ENCODE measurements at regions not wholly inside any gene's neighbourhood (a gene's known extent, or its start where the extent isn't known, plus 50 kb on each side); places are given as distances from the start of the nearest gene placed in this dataset.

DNA sequence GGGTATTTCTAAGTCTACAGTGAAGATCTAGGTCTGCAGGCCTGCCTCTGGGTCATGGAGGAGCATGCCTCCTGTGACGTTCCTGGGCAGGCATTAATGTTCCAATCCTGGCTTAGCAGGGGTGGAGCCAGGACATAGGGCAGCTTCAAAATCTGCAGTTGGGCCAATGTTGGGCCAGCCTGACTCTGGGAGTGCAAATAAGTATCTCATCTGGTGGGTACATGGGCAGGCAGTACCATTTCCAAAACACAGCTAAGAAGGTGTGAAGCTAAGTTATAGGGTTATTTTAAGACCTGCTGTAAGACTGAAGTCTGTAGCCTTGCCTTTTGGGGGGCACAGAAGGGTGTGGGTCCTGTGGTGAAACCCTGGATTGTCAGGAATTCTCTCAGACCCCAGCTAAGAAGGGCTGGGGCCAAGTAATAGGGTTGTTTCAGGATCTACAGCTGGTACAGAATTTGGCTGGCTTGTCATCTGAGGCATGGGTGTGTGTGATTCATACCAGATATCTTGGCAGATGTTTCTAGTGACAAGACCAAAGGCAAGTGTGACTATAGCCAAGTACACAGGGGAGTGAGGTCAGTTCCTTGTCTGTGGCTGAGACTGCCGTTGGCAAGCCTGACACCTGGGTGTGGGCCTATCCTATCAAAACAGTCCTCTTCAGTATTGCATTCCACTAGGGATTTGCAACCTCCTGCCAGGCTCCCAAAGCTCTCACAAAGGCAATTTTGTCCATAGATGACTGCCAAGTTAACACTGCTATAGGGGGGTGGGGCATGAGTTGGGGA, 468.7 kb upstream of the B3GALT2 start:
- no peak for DNase-seq (ENCODE audit: extremely low read depth, low read depth)
- TF ChIP-seq, protein P1, sequence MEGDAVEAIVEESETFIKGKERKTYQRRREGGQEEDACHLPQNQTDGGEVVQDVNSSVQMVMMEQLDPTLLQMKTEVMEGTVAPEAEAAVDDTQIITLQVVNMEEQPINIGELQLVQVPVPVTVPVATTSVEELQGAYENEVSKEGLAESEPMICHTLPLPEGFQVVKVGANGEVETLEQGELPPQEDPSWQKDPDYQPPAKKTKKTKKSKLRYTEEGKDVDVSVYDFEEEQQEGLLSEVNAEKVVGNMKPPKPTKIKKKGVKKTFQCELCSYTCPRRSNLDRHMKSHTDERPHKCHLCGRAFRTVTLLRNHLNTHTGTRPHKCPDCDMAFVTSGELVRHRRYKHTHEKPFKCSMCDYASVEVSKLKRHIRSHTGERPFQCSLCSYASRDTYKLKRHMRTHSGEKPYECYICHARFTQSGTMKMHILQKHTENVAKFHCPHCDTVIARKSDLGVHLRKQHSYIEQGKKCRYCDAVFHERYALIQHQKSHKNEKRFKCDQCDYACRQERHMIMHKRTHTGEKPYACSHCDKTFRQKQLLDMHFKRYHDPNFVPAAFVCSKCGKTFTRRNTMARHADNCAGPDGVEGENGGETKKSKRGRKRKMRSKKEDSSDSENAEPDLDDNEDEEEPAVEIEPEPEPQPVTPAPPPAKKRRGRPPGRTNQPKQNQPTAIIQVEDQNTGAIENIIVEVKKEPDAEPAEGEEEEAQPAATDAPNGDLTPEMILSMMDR (IDR thresholded peaks at IDR 0.05; ENCODE audit: low read depth, low read length) = no peak

DNA sequence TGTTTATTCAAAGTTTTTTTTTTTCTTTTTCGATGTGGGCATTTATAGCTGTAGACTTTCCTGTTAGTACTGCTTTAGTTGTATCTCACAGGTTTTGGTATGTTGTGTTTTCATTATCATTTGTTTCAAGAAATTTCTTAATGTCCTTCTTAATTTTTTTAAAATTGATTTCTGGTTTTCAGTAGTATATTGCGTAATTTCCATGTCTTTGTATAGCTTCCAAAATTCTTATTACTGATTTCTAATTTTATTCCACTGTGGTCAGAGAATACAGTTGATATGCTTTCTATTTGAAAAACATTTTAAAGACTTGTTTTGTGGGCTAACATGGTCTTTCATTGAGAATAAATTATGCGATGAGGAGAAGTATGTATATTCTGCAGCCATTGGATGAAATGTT, 463.2 kb upstream of the B3GALT2 start:
- TF ChIP-seq, protein P1 (IDR thresholded peaks at IDR 0.05; ENCODE audit: low read depth, low read length) = no peak
- DNase-seq (ENCODE audit: extremely low read depth, low read depth) = no peak

DNA sequence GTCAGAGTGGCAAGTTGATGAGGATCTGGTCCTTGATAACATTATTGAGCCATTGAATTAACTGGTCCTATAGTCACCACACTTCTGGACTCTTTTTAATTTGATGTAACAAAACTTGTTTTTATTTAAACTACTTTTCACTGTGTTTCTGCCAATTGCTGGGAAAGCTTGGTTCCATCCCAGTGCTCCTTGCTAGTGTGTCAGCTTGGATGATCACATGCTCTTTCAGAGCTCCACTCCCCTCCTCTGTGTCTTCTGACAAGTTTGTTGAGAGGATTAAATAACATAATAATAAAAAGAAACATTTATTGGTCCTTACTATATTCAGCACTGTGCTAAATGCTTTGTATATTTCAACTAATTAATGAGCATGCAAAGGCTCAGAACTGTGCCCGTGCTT, 448.5 kb upstream of the B3GALT2 start:
- no peak for DNase-seq (ENCODE audit: extremely low read depth, low read depth)
- TF ChIP-seq, protein P1 (IDR thresholded peaks at IDR 0.05; ENCODE audit: low read depth, low read length) = no peak

DNA sequence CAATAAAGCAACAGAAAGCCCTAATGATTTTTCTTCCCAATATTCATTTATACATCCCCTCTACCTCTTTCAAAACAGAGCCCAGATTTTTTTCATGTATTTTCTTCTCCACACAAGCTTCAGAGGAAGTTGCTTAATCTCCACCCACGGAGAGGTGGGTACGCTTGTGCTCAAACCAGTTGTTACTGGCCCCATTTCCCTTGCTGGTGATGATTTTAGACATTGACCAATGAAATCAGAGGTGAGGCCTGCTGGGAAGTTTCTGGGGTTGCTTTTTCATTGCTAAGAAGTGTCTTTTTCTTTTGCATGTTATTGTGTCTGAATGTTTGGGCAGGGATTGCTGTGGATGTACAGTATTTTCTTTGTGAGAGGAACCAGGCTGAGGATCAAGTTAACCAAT, 448.1 kb upstream of the B3GALT2 start:
- TF ChIP-seq, protein P1 (IDR thresholded peaks at IDR 0.05; ENCODE audit: low read depth, low read length) = no peak
- no peak for DNase-seq (ENCODE audit: extremely low read depth, low read depth)

DNA sequence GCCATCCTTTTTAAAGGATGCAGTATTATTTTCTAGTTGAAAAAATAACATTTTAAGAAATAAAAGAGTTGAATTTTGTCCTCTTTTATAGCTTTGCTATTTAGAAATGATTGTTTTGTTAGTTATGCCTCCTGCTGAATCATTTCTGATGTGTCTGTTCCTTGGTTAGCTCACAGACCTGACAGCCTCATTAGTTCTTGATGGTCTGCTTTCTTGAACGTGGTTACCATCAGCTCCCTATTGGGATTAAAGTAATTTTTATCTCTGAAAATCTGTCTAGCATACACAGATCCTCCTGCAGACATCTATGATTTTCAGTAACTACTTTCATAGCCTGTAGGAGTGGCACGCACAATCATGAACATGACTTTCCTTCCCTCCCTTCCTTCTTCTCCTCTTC, 447.6 kb upstream of the B3GALT2 start:
- TF ChIP-seq, protein P1 (IDR thresholded peaks at IDR 0.05; ENCODE audit: low read depth, low read length) = no peak
- DNase-seq (ENCODE audit: extremely low read depth, low read depth) = no peak

DNA sequence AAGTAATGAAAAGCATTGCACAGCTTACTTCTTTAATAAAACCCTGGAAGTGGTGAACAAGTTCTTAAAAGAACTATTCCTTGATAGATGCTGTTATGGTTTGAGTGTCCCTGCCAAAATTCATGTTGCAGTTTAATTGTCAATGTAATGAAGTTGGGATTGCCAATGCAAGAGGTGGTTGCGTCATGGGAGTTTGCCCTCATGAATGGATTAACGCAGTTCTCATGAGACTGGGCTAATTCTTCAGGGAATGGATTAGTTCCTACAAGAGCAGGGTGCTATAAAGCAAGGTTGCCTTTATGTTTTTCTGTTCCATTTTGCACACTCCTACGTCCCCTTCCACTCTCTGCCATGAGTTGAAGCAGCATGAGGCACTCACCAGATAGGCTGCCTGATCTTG, 446.7 kb upstream of the B3GALT2 start:
- TF ChIP-seq, protein P1 (IDR thresholded peaks at IDR 0.05; ENCODE audit: low read depth, low read length) = no peak
- no peak for DNase-seq (ENCODE audit: extremely low read depth, low read depth)

DNA sequence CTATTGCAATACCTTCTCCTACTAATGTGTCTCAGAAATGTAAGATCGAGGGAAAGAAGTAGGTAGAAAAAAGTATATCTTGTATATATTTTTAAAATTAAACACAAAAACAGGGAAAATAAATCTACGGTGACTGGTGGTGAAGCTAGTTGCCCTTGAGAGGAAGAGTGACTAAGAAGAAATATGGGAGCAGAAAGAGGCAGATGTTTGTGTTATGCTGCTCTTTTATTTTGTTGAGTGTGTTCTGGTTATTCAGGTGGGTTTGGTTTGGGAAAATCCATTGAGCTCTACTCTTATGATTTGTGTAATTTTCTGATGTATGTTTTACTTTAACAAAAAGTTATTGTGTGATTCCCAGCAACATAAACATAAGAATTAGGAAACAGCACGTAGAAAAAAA, 444.9 kb upstream of the B3GALT2 start:
- DNase-seq (ENCODE audit: extremely low read depth, low read depth) = no peak
- TF ChIP-seq, protein P1 (IDR thresholded peaks at IDR 0.05; ENCODE audit: low read depth, low read length) = no peak
